ENCODE measurements at regions not wholly inside any gene's neighbourhood (a gene's known extent, or its start where the extent isn't known, plus 50 kb on each side); places are given as distances from the start of the nearest gene placed in this dataset.
"Not testable (repeated sequence)": the region's sequence is repeated elsewhere in the genome, so short reads cannot be mapped to it uniquely, and the experiment has no call there.

DNA sequence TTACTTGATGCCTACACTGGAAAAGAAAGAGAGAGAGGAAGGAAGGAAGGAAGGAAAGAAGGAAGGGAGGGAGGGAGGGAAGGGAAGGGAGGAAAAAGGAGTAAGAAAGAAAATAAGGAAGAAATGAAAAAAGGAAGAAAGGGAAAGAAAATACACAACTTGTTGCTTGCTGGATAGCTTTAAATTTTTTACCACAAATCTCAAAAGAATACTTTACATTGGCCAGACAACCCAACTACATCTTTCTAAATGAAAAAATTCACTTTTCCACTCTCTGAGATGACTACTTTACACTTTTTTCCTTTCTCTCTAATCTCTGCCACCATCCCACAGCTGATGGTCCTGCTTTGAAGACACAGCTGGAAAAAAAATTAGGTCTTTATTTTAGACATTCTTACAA lies 228.9 kb upstream of the FAM78B start:
- no peak for FAIRE-seq

DNA sequence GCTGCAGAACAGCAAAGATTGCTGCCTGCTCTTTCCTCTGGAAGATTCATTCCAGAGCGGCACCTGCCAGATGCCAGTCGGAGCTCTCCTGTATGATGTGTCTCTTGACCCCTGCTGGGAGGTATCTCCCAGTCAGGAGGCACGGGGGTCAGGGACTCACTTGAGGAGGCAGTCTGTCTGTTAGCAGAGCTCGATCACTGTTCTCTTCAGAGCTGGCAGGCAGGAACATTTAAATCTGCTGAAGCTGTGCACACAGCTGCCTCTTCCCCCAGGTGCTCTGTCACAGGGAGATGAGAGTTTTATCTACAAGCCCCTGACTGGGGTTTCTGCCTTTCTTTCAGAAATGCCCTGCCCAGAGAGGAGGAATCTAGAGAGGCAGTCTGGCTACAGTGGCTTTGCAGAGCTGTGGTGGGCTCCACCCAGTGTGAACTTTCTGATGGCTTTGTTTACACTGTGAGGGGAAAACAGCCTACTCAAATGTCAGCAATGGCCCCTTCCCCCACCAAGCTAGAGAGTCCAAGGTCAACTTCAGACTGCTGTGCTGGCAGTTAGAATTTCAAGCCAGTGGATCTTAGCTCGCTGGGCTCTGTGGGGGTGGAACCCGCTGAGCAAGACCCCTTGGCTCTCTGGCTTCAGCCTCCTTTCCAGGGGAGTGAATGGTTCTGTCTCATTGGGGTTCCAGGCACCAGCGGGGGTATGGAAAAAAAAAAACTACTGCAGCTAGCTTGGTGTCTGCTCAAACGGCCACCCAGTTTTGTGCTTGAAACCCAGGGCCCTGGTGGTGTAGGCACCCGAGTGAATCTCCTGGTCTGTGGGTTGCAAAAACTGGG lies 242.7 kb upstream of the FAM78B start:
- FAIRE-seq = not testable (repeated sequence)

DNA sequence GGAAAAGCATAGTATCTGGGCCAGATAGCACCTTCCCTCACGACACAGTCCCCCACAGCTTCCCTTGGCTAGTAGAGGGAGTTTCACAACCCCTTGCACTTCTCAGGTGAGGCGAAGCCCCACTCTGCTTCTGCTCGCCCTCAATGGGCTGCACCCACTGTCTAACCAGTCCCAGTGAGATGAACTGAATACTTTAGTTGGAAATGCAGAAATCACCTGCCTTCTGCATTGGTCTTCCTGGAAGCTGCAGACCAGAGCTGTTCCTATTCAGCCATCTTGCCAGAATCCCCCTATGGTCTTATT lies 243.2 kb upstream of the FAM78B start:
- no peak for FAIRE-seq

DNA sequence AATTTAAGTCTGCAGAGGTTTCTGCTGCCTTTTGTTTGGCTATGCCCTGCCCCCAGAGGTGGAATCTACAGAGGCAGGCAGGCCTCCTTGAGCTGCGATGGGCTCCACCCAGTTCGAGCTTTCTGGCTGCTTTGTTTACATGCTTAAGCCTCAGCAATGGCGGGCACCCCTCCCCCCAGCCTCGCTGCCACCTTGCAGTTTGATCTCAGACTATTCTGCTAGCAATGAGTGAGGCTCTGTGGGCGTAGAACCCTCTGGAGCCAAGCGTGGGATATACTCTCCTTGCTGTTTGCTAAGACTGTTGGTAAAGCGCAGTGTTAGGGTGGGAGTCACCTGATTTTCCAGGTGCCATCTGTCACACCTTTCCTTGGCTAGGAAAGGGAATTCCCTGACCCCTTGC lies 250.0 kb upstream of the FAM78B start:
- not testable (repeated sequence) for FAIRE-seq

DNA sequence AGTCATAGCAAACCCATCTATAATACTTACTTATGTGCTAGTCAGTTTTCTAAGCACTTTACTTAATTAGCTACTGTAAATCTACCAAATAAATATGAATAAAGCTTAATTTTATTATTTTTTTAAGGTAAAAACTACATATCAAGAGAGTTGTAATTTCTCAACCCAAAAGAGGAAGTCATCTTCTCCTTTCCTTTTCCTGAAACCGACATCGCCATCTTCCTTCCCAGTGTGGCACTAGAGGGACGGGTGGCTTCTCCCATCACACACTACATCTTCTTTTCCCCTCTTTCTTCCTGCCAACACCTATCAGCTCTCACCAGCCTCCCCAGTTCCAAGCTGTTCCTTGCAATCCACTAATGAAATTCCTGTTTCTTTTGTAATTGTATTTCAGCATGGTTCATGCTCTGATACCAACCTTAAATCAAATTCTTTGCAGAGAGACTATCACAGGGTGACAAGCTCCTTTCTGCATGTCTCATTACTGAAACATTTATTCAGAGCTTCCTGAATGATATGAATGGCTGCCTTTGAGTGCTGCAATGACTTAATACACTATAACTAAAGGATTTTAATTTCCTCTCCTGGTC lies 251.6 kb upstream of the FAM78B start:
- FAIRE-seq = no peak

DNA sequence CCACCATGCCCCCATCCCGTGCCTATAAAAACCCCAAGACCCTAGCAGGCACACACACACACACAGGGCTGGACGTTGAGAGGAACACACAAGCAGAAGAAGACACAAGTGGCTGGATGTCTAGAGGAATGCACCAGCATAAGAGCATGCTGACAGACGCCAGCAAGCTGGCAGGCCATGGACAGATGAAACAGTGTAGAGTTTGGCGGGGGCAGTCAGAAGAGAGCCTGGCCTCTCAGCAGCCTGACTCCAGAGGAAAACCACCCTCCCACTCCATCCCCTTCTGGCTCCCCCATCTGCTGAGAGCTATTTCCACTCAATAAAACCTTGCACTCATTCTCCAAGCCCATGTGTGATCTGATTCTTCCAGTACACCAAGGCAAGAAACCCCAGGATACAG lies 255.8 kb upstream of the FAM78B start:
- FAIRE-seq = not testable (repeated sequence)

DNA sequence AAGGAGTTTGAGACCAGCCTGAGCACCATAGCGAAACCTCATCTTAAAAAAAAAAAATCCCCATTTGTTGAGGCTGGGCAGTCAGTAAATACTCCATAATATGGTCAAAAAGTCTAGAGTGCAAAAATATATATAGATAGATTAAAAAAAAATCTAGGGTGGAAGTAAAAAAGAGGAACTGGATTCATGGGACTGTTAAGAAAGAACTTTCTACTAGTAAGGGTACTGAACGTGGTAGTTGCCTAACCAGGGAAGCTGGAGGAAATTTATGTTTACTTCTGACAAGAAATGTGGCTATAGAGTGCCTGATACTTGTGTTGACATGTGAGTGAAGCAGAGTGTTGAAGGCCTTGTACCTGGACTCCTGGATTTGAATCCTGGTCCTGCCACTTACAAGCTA lies 265.9 kb upstream of the FAM78B start:
- FAIRE-seq = no peak

DNA sequence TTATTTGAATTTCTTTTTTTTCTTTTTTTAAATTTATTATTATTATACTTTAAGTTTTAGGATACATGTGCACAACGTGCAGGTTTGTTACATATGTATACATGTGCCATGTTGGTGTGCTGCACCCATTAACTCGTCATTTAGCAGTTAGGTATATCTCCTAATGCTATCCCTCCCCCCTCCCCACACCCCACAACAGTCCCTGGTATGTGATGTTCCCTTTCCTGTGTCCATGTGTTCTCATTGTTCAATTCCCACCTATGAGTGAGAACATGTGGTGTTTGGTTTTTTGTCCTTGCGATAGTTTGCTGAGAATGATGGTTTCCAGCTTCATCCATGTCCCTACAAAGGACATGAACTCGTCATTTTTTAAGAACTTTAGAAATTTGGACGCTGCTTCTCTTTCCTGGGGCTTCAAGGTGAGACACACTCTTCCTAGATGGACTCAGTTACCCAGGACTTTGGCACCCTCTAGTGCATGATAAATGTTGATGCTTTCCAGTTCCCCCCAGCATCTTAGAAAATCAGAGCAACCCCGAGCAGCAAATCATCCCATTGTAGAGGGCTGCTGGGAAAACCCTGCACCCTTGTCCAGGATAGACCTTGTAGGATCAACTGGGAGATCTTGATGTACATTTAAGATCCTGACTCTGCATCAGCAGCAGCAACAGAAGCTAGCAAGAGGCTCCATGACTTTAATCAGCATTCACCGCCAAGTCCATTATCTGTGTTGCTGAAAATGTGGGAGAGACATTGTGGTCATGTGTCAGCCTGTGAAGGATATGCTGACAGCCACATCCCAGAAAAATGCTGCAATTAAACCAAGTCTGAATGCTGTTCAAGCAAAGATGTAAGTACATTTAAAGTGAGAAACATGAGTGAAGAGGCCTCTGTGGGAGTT lies 266.9 kb upstream of the FAM78B start:
- FAIRE-seq = not testable (repeated sequence)

DNA sequence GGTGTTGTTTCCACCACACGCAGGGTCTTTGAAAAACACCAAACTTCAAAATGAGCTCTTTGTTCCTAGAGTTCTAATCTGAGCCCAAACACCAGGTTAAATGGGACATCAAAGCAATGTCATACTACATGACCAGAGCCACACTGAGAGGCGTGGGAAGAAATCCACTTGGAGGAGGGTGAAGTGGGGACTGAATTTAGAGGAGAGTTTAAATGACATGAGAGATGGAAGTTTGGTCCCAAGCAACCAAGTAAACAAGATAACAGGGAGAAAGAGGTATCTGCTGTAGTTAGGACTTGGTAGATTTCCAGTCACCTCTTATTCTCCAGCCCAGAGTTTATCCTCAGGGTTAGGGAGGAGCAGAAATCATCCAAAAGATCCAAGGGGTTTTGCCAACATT lies 290.9 kb upstream of the FAM78B start:
- no peak for FAIRE-seq

DNA sequence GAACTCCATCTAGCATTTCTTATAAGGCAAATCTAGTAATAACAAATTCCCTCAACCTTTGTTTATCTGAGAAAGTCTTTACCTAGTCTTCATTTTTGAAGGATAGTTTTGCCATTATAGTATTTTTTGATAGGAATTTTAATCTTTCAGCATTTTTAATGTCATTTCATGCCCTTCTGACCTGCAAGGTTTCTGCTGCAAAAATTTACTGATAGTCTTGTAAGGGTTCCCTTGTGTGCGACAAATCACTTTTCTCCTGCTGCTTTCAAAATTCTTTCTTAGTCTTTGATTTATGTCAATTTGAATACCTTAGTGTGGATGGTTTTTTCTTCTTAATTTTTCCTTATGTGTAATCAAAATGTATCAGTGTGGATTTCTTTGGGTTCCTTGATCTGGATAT lies 297.5 kb upstream of the FAM78B start:
- FAIRE-seq = no peak

DNA sequence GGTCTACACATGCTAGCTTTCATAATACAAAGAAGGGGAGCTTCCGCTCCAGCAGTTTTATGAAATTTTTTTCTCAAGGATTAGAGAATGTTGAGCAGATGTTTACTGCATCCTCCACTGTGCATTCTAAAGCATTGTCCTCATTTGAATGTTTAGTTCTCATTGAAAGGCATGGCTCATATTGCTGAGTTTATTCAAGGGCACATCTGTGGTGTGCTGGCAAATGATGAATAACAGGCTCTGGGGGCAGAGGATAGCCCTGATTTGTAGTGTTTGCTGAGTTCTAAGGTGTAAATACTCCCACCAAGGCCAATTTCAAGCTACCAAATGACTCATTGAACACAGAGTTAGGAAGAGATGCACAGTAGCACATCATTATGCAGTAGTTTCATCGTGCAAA lies 303.2 kb upstream of the FAM78B start:
- no peak for FAIRE-seq

DNA sequence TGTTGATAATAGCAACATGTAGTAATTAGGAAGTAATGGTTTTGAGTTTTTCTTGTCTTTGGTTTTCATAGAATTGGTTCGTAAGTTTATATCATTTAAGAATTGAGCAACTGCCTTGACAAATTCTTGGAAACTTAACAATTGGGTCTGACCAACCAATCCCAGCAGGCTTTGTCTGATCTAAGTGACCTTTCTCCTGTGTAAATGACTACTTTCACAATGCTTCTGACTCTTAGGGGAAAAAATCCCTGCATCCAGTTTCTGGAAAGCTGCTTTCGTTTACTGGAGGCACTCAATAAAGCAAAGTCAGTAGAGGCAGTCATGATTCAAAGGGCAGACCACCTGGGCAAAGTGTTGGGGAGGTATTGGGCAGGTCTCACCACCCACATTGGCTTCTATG lies 303.6 kb upstream of the FAM78B start:
- FAIRE-seq = no peak

DNA sequence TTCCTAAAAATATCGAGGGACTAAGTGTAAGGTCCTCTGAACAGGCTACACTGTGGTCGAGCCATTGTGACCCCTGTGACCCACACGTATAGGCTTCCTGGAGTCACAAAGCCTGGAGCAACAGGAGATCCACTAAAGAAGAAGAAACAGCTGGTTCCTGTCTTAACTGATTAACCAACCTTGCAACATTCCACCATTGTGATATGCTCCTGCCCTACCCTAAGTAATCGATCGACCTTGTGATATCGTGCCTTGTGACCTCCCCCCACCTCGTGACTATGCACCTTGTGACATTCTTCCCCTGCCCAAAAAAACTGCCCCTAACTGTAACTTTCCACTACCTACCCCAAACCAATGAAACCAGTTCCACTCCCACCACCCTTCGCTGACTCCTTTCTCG lies 304.6 kb upstream of the FAM78B start:
- FAIRE-seq = no peak

DNA sequence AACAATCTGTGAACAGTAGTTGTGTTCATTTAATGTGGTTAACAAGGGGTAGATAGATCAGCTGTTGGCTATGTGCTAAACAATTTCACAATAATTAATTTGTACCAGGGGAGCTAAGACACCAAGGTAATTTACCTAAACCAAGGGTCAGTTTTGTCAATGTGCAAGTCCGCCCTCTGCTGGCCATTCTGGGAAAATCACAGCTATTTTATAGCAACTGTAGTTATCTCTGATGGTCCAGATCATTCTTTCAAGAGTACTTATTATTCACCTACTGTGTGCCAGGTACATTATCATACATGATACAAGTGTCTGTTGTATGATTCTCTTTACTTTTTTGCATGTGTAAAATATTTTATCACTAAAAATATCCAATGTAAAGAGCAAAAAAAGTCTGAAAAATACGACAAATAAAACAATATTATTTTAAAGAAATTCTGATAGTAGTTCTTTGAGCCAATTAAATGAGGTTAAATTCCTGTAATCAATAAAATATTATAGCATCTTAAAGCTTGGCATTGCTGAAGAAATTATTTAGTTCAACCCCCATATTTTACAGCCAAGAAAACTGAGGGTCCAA lies 312.3 kb upstream of the FAM78B start:
- no peak for FAIRE-seq

DNA sequence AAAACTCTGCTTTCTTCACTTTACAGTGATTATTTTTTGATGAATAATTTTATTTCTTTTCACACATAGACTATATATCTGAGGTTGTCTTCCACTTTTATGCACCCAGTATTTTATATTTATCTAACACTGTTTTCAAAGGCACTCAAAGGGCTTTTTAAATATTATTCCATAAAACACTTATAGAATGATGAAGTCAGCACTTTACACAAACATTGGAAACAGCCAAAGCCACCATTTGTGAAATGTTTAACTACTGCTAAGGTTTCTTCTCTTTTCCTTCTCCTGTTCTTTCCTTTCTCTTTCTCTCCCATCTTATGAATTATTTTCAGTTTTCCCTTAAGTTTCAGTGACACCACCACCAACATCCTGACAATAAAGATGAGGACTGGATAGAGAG lies 317.7 kb upstream of the FAM78B start:
- no peak for FAIRE-seq

DNA sequence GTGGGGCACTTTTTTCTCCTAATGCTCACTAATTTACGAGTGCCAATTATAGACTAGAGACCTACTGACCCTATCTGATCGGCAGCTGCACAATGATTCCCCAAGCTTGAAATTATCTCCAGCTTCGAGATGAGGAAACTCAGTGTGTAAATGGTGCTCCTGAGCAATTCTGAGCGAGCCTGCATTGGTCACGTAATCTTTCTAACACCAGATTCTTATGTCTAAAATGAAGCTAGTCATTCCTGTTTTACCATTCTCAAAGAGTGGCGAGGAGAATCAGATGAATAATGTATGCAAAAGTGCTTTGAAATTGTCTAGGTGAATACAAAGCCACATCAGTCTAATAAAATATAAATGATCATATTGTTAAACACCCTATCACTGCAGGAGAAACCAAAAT lies 318.1 kb upstream of the FAM78B start:
- FAIRE-seq = no peak

DNA sequence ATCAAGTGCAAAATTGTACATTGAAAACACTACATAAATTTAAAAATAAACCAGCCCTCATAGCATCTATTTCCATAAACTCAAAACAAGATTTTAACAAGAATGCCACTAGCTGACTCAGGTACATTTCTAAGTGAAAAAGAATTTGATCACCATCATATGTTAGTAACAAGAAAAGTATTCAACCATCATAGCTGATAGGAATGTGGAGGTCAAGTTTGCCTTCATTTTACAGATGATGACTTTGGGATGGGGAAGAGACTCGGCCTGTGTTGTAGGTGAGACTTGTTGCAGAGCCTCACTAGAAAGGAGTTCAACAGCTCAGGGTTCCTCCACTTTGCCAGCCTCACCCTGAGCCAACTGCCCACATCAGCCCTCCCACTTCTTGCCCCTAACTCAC lies 318.8 kb upstream of the FAM78B start:
- FAIRE-seq = no peak

DNA sequence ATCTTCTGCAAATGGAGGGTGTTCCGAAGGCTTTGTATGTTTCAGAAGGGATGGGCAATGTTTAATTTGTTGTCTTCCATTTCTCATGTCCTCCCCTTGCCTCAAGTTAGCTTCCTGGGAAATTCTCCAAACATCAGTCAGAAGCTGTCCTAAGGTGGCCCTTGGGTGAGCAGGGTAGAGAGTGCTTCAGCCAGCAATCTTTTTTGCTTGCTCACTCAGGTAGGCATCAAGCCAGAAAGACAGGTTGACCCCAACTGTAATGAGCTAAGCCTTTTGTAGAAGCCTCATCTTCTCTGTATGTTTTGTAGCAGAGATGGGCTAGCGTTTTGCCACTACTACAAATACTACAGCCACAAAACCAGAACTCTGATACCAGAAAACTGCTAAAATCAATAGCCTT lies 321.5 kb upstream of the FAM78B start:
- no peak for FAIRE-seq

DNA sequence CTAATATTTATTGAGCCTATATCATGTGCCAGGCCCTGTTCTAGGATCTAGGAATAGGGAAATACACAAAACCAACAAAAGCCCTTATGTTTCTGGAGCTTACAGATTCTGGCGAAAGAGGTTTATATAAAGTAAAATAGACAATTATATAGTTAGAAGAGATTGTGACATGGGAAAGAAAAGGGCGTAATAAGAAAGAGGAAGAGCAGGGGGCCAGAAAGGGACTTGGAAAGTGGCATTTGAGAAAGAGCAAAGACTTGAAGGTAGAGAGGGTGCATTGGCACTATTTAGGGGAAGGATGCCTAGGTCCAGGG lies 322.5 kb upstream of the FAM78B start:
- no peak for FAIRE-seq

DNA sequence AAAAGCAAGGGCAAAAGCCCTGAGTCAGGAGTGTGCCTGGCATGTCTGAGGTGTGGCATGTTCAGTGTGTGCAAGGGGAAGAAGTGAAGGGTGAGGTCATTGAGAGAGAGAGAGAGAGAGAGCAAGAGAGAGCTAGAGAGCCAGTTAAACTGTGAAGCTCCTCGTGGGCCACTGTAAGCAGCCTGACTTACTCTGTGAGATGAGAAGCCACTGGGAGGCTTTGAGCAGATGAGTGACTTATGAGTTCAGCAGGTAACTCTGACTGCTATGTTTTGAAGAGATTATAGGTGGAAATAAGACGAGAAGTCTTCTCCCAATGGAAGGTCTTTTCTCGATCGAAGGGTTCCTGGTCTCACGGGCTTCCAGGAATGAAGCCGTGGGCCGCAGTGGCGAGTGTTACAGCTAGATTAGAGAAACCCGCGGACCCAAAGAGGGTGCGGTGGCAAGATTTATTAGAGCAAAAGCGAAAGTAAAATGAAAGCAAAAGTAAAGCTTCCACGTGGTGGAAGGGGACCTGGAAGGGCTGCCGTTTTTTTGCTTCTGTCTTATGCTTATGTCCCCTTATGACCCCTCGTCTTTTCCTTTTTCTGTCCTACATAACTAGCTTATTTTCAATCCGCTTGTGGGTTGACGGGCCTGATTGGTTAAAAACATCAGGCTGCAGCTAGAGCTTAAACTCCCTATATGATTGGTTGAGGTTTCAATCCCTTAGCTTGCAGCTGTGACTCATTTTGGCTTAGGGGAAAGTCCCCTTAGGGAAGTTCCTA lies 323.1 kb upstream of the FAM78B start:
- FAIRE-seq = no peak

DNA sequence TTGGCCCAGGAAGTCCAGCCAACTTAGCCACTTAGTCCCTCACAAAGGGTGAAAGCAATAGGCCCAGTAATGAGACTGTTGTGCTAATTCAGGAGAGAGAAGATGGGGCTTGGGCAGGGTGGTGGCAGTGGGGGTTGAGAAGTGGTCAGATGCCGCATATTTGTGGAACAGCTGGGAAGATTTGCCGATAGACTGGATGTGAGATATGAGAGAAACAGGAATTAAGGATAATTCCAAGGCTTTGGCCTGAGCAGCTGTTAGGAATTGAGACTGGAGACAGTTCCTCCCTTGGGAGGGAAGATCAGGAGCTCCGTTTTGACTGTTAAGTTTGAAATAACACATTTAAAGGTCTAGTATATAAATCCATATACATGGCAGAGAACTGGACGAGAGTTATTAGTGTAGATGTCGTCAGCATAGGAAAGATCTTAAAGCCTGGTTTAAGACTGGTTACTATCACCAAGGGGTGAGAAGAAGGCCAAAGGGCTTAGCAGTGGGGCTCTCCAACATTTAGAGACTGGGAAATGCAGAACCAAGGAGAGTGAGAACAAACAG lies 323.7 kb upstream of the FAM78B start:
- FAIRE-seq = no peak

DNA sequence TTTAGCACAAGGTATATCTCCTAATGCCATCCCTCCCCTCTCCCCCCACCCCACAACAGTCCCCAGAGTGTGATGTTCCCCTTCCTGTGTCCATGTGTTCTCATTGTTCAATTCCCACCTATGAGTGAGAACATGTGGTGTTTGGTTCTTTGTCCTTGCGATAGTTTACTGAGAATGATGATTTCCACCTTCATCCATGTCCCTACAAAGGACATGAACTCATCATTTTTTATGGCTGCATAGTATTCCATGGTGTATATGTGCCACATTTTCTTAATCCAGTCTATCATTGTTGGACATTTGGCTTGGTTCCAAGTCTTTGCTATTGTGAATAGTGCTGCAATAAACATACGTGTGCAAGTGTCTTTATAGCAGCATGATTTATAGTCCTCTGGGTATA lies 327.0 kb upstream of the FAM78B start:
- FAIRE-seq = not testable (repeated sequence)

DNA sequence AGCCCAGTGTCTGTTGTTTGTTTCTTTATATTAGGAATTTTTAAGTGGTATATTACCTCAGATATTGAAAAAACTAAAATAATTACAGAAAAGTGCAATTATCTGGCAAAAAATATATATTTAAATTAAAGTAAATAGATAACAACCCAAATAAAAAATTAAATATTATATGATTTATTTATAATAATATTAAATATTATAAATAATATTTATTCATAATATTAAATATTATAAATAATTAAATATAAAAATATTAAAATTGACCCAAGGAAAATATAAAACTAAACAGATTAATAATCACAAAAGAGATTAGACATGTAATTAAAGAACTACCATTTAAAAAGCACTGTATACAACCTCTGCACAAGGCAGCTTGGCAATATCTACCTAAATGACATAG lies 331.9 kb upstream of the POGK start:
- FAIRE-seq = peak; percentile 88
